ENCODE measurements at regions not wholly inside any gene's neighbourhood (a gene's known extent, or its start where the extent isn't known, plus 50 kb on each side); places are given as distances from the start of the nearest gene placed in this dataset.

DNA sequence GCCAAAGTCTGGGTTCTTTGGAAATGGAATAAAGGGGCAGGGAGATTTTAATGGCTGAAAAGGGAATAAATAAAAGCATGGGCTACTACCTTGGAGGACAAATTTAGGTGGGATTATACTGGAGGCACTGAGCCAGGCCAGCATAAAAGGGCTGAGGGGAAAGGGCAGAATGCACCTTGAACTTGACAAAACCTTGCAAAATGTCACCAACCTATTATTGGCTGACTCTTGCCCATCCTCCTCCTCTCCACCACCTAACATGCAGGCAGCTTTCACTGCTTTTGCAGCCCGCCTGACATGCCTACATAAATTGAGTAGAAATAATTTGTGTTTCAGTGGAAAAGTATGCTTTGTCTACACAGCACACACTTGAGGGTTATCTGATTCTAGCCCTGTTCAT is 65.3 kb upstream of the ABLIM1 start:
- TF ChIP-seq CTCF (IDR thresholded peaks at IDR 0.05; ENCODE audit: low read length) (no peak), EZH2 (IDR thresholded peaks at IDR 0.05; ENCODE audit: borderline replicate concordance, low read length) (no peak)

All from OCI-LY1 (cell line).